ENCODE measurements at regions not wholly inside any gene's neighbourhood (a gene's known extent, or its start where the extent isn't known, plus 50 kb on each side); places are given as distances from the start of the nearest gene placed in this dataset.
"Not testable (repeated sequence)": the region's sequence is repeated elsewhere in the genome, so short reads cannot be mapped to it uniquely, and the experiment has no call there.

DNA sequence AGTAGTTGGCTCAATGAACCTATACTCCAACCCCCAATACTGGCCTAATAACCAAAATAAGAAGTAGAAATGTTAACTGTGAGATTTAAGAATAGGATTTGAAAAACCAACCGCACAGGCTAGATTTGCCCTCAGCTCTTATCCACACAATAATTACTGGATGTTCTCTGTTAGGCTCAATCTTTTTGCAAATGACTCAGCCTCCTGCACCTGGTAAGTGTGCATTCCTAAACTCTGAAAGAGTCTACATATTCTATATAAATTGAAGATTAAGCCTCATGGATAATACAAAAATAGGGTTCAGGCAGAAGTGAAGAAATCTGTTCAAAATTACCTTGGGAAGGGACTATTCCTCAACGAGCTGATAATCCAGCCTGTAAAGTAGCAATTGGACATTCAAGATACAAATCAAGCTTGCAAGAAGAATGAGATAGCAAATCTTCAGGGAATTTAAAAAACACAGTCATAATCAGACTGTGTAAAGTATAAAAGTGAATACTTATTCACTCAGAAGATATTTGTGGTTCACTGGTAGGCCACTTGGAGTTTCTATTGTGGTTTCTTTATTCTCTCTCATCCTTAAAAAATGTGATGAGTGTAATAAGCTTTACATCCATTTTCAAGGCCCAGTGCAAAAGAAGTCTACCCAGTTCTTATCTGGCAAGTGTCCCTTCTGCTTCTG is 931.9 kb upstream of the SOX9 start:
- Histone ChIP-seq H3K9me3 (ENCODE audit: low read length) (no peaks in the 10 kb centered on the region), H3K4me1 (ENCODE audit: insufficient read depth, low read length) (no peaks in the 10 kb centered on the region), H3K27me3 (ENCODE audit: insufficient read depth, low read length) (no peaks in the 10 kb centered on the region), H3K4me3 (ENCODE audit: low read length) (no peak overlapping the region), H3K36me3 (ENCODE audit: insufficient read depth, low read length) (no peaks in the 10 kb centered on the region), H2AFZ (ENCODE audit: low read depth, low read length) (no peak overlapping the region)

DNA sequence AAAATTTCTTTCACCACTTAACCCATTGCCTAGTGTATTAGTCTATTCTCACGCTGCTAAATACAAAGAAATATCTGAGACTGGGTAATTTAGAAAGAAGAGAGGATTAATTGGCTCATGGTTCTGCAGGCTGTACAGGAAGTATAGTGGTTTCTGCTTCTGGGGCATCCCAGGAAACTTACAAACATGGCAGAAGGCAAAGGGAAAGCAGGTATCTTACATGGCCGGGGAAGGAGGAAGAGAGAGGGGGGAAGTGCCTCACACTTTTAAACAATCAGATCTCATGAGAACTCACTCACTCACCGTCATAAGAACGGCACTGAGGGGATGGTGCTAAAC is 931.4 kb upstream of the SOX9 start:
- Histone ChIP-seq H3K4me1 (ENCODE audit: insufficient read depth, low read length) (no peaks in the 10 kb centered on the region), H3K27me3 (ENCODE audit: insufficient read depth, low read length) (no peaks in the 10 kb centered on the region), H3K4me3 (ENCODE audit: low read length) (no peak overlapping the region), H3K9me3 (ENCODE audit: low read length) (no peaks in the 10 kb centered on the region), H2AFZ (ENCODE audit: low read depth, low read length) (no peak overlapping the region), H3K36me3 (ENCODE audit: insufficient read depth, low read length) (no peaks in the 10 kb centered on the region)

DNA sequence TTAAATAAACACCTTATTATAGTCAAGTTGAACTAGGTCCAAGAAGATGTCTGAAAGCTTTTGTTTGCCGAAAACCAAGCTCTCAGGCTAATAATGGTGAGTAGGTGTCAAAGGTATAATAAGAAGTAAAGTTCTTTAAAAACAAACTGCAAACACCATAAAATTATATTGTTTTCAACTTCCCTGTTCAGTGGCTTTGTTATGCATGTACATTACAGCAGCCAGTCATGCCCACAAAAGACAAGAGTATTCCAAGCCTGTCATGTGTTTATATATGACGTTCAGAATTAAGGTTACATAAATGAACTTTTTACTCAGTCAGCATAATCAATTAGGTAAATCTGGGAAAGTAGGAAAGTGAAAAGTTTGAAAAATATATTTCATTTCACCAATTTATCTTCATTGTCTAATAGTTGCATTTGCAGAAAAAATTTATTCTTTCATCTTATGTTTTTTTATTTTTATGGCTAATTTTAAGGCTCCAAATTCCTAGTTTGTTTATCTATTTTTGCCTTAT is 928.7 kb upstream of the SOX9 start:
- Histone ChIP-seq H3K4me3 (ENCODE audit: low read length) (no peak overlapping the region), H2AFZ (ENCODE audit: low read depth, low read length) (no peak overlapping the region), H3K9me3 (ENCODE audit: low read length) (no peaks in the 10 kb centered on the region), H3K27me3 (ENCODE audit: insufficient read depth, low read length) (no peaks in the 10 kb centered on the region), H3K36me3 (ENCODE audit: insufficient read depth, low read length) (no peaks in the 10 kb centered on the region), H3K4me1 (ENCODE audit: insufficient read depth, low read length) (no peaks in the 10 kb centered on the region)

DNA sequence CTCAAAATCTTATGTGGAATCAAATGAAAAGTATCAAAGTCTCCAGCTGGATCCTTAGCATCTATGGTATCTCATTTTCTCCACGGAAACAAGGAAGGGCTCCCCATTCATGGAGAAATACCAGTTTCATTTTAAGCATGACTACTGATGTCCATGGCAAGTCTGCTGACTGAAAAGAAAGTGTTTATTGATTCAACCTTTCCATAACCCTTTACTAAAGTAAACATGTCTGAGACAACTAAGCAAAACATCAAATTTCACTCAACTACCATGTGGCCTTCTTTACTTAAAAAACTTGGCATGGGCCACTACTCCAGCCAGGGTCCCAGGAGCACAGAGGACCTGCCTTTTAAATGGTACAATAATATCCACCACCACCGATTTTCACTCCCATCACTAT is 928.0 kb upstream of the SOX9 start:
- Histone ChIP-seq H2AFZ (ENCODE audit: low read depth, low read length) (no peak overlapping the region), H3K4me1 (ENCODE audit: insufficient read depth, low read length) (no peaks in the 10 kb centered on the region), H3K36me3 (ENCODE audit: insufficient read depth, low read length) (no peaks in the 10 kb centered on the region), H3K27me3 (ENCODE audit: insufficient read depth, low read length) (no peaks in the 10 kb centered on the region), H3K9me3 (ENCODE audit: low read length) (no peaks in the 10 kb centered on the region), H3K4me3 (ENCODE audit: low read length) (no peak overlapping the region)

DNA sequence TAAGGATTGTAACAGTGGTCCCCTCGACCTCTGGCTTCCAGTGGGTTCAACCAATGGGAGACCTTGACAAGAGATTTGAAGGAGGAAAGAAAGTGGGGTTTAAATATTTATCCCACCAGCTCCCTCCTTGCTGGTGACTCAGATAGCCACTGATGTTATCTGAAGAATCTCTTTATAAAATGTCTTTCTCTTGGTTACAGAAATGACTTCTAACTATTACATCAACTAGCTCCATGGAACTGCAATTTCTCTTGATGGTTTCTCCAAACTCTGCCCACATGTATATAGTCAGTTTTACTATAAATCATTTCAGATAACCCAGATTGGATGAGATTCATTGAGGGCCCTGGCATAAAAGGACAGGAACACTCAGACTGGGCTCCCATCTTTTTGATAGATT is 920.2 kb upstream of the SOX9 start:
- Histone ChIP-seq H3K36me3 (ENCODE audit: insufficient read depth, low read length) (no peaks in the 10 kb centered on the region), H2AFZ (ENCODE audit: low read depth, low read length) (no peak overlapping the region), H3K27me3 (ENCODE audit: insufficient read depth, low read length) (no peaks in the 10 kb centered on the region), H3K4me3 (ENCODE audit: low read length) (no peak overlapping the region), H3K4me1 (ENCODE audit: insufficient read depth, low read length) (no peaks in the 10 kb centered on the region), H3K9me3 (ENCODE audit: low read length) (no peaks in the 10 kb centered on the region)

DNA sequence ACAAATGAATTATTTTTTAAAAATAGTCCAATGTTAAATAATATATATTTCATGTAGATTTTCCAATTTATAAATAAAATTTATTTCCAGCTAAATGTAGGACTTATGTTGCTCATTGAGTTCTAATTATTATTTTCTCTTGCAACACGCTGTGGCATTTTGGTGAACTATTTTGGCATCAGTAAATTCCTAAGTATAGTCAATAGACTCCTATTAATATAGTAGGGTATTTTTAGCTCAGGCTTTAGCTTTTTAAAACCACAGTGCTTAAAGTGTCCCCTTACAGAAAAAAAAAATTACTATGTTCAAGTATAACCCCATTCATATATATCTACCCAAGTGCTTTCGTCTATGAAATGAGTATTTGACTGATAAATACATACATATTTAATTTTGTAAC is 919.2 kb upstream of the SOX9 start:
- H3K4me3 ChIP-seq (ENCODE audit: low read length) = no peak overlapping the region
- no peak overlapping the region for H2AFZ ChIP-seq (ENCODE audit: low read depth, low read length)
- H3K9me3 ChIP-seq (ENCODE audit: low read length) = no peaks in the 10 kb centered on the region
- no peaks in the 10 kb centered on the region for H3K4me1 ChIP-seq (ENCODE audit: insufficient read depth, low read length)
- H3K36me3 ChIP-seq (ENCODE audit: insufficient read depth, low read length) = no peaks in the 10 kb centered on the region
- no peaks in the 10 kb centered on the region for H3K27me3 ChIP-seq (ENCODE audit: insufficient read depth, low read length)

DNA sequence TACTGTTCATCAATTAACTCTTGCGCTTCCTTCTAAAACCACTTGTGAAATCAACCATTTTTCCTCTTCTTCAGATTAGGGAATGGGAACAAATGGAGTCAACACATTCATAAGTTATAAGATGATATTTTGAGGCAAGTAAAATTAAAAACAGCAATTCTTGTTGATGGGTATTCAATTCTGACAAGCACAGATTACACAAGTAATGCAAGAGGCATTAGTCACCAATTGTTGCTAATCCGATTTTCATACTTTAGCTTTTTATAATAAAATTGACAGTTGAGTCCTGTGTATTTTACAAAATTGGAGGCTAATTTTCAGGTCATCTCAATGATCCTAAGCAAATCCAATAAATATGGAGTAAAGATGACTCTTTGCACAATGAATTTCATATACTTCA is 918.4 kb upstream of the SOX9 start:
- no peak overlapping the region for H2AFZ ChIP-seq (ENCODE audit: low read depth, low read length)
- H3K36me3 ChIP-seq (ENCODE audit: insufficient read depth, low read length) = no peaks in the 10 kb centered on the region
- no peaks in the 10 kb centered on the region for H3K9me3 ChIP-seq (ENCODE audit: low read length)
- no peak overlapping the region for H3K4me3 ChIP-seq (ENCODE audit: low read length)
- no peaks in the 10 kb centered on the region for H3K27me3 ChIP-seq (ENCODE audit: insufficient read depth, low read length)
- H3K4me1 ChIP-seq (ENCODE audit: insufficient read depth, low read length) = no peaks in the 10 kb centered on the region

DNA sequence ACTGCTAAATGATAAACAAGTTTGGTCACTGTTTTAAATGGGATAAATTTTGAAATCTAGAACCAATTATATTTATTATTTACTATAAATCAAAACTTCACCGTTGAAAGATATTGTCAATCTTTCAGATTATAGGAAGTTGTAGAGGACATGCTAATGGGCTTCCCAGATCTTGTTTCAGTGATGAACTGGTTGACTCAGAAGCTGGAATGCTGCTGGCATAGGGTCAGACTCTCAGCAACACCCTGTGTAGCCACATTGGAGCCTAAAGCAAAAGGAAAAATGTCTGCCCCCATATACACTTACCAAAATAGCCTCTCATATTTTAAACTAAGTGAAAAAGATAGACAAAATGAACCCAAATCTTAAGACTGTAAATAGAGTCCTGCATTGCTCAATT is 916.9 kb upstream of the SOX9 start:
- no peaks in the 10 kb centered on the region for H3K27me3 ChIP-seq (ENCODE audit: insufficient read depth, low read length)
- H3K4me1 ChIP-seq (ENCODE audit: insufficient read depth, low read length) = no peaks in the 10 kb centered on the region
- no peak overlapping the region for H3K4me3 ChIP-seq (ENCODE audit: low read length)
- no peak overlapping the region for H2AFZ ChIP-seq (ENCODE audit: low read depth, low read length)
- no peaks in the 10 kb centered on the region for H3K9me3 ChIP-seq (ENCODE audit: low read length)
- no peaks in the 10 kb centered on the region for H3K36me3 ChIP-seq (ENCODE audit: insufficient read depth, low read length)

DNA sequence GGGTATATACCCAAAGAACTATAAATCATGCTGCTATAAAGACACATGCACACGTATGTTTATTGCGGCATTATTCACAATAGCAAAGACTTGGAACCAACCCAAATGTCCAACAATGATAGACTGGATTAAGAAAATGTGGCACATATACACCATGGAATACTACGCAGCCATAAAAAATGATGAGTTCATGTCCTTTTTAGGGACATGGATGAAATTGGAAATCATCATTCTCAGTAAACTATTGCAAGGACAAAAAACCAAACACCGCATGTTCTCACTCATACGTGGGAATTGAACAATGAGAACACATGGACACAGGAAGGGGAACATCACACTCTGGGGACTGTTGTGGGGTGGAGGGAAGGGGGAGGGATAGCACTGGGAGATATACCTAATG is 914.9 kb upstream of the SOX9 start:
- not testable (repeated sequence) for H3K9me3 ChIP-seq (ENCODE audit: low read length); H3K4me1 ChIP-seq (ENCODE audit: insufficient read depth, low read length); H2AFZ ChIP-seq (ENCODE audit: low read depth, low read length)

DNA sequence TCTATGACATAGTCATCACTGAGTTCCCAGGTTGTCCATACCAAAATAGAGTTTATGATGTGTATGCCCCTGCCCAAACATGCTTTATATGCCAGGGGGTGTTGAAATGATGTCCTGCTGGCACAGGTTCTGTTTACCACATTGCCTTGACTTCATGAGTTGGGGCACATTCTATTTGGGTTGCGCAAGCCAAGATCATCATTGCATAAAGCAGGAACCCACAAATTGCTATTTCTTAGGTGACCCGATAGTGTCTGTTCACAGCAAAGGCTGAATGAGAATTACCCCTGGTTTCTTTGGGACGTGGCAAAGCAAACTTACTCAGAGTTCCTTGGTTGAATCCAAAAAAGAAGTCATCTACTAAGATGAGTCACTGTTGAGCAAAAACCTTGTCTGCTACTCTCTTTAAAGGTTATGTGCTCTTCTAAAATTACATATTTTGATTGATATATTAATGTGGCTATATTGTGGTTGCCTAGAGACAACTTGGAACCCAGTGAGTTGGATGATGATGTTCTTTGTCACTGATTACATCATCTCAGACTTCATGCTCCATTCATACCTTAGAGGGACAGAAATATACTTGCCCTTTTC is 912.6 kb upstream of the SOX9 start:
- Histone ChIP-seq H3K27me3 (ENCODE audit: insufficient read depth, low read length) (no peaks in the 10 kb centered on the region), H3K4me3 (ENCODE audit: low read length) (no peak overlapping the region), H3K9me3 (ENCODE audit: low read length) (no peaks in the 10 kb centered on the region), H2AFZ (ENCODE audit: low read depth, low read length) (no peak overlapping the region), H3K36me3 (ENCODE audit: insufficient read depth, low read length) (no peaks in the 10 kb centered on the region), H3K4me1 (ENCODE audit: insufficient read depth, low read length) (no peaks in the 10 kb centered on the region)

More for the DNA sequence above, 914.9 kb upstream of the SOX9 start:
- not testable (repeated sequence) for H3K36me3 ChIP-seq (ENCODE audit: insufficient read depth, low read length); H3K27me3 ChIP-seq (ENCODE audit: insufficient read depth, low read length); H3K4me3 ChIP-seq (ENCODE audit: low read length)

DNA sequence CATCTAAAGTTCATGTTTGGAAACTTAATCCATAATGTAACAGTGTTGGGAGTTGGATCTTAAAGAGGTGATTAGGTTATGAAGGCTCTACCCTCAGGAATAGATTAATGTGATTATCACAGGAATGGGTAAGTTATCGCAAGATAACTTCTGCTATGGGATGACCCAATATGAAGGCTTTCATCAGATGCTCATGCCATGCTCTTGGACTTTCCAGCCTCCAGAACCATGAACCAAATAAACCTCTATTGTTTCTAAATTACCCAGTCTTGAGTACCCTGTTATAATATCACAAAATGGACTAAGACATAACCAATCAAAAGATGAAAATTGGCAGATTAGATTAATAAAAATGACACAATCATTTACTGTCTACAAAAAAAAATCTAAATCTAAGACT is 906.9 kb upstream of the SOX9 start:
- no peaks in the 10 kb centered on the region for H3K36me3 ChIP-seq (ENCODE audit: insufficient read depth, low read length)
- H3K4me3 ChIP-seq (ENCODE audit: low read length) = no peak overlapping the region
- H3K9me3 ChIP-seq (ENCODE audit: low read length) = no peaks in the 10 kb centered on the region
- no peaks in the 10 kb centered on the region for H3K27me3 ChIP-seq (ENCODE audit: insufficient read depth, low read length)
- H2AFZ ChIP-seq (ENCODE audit: low read depth, low read length) = no peak overlapping the region
- H3K4me1 ChIP-seq (ENCODE audit: insufficient read depth, low read length) = no peaks in the 10 kb centered on the region

DNA sequence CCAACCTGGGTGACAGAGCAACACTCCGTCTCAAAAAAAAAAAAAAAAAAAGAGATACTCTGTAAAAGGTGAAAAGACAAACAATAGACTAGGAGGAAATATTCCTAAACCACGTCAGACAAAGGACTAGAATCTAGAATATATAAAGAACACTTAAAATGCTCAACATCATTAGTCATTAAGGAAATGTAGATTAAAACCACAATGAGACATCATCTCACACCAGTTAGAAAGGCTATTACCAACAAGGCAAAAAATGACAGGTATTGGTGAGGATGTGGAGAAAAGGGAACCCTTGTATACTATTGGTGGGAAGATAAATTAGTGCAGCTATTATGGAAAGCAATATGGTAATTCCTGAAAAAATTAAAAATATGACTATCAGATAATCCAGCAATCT is 903.1 kb upstream of the SOX9 start:
- Histone ChIP-seq H3K4me1 (ENCODE audit: insufficient read depth, low read length) (no peaks in the 10 kb centered on the region), H2AFZ (ENCODE audit: low read depth, low read length) (no peak overlapping the region), H3K4me3 (ENCODE audit: low read length) (no peak overlapping the region), H3K36me3 (ENCODE audit: insufficient read depth, low read length) (no peaks in the 10 kb centered on the region), H3K27me3 (ENCODE audit: insufficient read depth, low read length) (no peaks in the 10 kb centered on the region), H3K9me3 (ENCODE audit: low read length) (no peaks in the 10 kb centered on the region)

DNA sequence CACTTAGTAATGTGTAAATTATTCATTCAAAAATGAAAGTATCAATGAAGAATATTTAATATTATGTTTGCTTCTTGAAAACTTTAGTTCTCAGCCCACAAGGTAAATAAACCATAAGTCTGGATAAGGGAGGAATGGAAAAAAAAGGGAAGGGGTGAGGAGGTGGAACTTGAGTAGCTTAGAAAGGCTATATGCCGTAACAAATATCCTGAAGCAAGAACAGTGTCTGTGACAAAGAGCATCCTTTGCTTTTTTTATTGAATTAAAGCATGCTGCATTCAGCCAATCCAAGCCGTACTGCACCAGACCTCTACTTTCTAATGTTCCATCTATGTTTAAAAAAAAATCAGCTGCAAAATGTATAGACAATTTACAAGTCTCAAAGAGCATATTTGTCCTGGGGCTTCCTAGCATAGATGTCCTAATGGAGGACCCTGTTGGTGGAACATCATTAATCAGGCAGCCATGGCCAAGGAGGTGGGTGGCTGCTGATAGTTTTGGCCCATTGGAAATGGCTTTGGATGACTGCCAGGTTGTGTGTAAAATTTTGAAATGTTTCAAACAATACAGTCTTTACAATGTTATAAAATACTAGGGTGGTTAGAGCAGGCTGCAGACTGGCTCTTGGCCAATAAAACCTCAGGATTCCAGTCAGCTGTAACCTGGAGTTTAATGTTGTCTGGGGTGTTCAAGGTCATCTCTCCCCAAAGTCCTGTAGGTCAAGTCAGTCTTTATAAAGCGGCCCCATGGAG is 895.8 kb upstream of the SOX9 start:
- no peaks in the 10 kb centered on the region for H3K9me3 ChIP-seq (ENCODE audit: low read length)
- H3K4me1 ChIP-seq (ENCODE audit: insufficient read depth, low read length) = no peaks in the 10 kb centered on the region
- H3K4me3 ChIP-seq (ENCODE audit: low read length) = no peak overlapping the region
- no peak overlapping the region for H2AFZ ChIP-seq (ENCODE audit: low read depth, low read length)
- H3K36me3 ChIP-seq (ENCODE audit: insufficient read depth, low read length) = no peaks in the 10 kb centered on the region
- H3K27me3 ChIP-seq (ENCODE audit: insufficient read depth, low read length) = no peaks in the 10 kb centered on the region
